ENCODE measurements at regions not wholly inside any gene's neighbourhood (a gene's known extent, or its start where the extent isn't known, plus 50 kb on each side); places are given as distances from the start of the nearest gene placed in this dataset.

- peaks cover 14% of the 10 kb centered on the region for H3K27me3 Mint-ChIP-seq
- POLR2A ChIA-PET = no interaction called here
- no peaks in the 10 kb centered on the region for H3K9me3 Mint-ChIP-seq
- H3K4me3 Mint-ChIP-seq = no peak overlapping the region
- no peak for DNase-seq
- intact Hi-C loops (cut with micrococcal nuclease) = no loop called here
- no peaks in the 10 kb centered on the region for H3K4me1 Mint-ChIP-seq (ENCODE audit: low read depth)
- CTCF ChIA-PET = no interaction called here
- no peaks in the 10 kb centered on the region for H3K36me3 Mint-ChIP-seq
- no peak overlapping the region for H3K27ac Mint-ChIP-seq
These were observed 299.7 kb downstream of the CWC27 start for GRCh38 chr5:65068410-65068809.

- intact Hi-C loops (cut with micrococcal nuclease) = no loop called here
- POLR2A ChIA-PET = no interaction called here
- CTCF ChIA-PET = no interaction called here
These were observed 301.3 kb downstream of the CWC27 start for GRCh38 chr5:65070026-65070425.

DNA sequence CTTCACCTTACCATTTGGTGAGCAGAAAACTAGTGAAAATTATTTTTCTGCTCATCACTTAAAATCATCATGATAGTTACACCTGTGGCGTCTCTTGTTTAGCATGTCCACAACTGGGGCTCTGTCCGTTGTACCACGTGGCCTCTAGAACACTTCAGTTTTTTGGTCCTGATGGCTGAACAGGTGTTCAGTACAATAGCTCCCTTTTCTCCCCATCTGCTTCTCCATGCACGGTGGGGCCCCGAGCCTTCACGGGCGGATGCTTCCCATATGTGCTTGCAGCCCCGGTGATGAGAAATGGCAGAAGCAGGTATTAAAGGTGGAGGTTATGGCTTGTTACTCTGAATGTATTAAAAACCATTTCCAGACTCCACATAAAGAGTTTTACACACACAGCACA is 304.1 kb downstream of the CWC27 start:
- no peak for DNase-seq
- CTCF ChIA-PET = no interaction called here
- POLR2A ChIA-PET = no interaction called here
- Mint-ChIP-seq H3K4me3 (no peak overlapping the region), H3K36me3 (no peaks in the 10 kb centered on the region), H3K4me1 (ENCODE audit: low read depth) (peaks cover 5% of the 10 kb centered on the region), H3K27me3 (peaks cover 4% of the 10 kb centered on the region), H3K27ac (no peak overlapping the region), H3K9me3 (no peaks in the 10 kb centered on the region)
- intact Hi-C loops (cut with micrococcal nuclease) = no loop called here

More at GRCh38 chr5:65070026-65070425, 301.3 kb downstream of the CWC27 start:
- no peak overlapping the region for H3K27ac Mint-ChIP-seq
- peaks cover 14% of the 10 kb centered on the region for H3K27me3 Mint-ChIP-seq
- H3K4me1 Mint-ChIP-seq (ENCODE audit: low read depth) = no peaks in the 10 kb centered on the region
- H3K36me3 Mint-ChIP-seq = no peaks in the 10 kb centered on the region
- DNase-seq = no peak
- no peaks in the 10 kb centered on the region for H3K9me3 Mint-ChIP-seq
- no peak overlapping the region for H3K4me3 Mint-ChIP-seq

DNA sequence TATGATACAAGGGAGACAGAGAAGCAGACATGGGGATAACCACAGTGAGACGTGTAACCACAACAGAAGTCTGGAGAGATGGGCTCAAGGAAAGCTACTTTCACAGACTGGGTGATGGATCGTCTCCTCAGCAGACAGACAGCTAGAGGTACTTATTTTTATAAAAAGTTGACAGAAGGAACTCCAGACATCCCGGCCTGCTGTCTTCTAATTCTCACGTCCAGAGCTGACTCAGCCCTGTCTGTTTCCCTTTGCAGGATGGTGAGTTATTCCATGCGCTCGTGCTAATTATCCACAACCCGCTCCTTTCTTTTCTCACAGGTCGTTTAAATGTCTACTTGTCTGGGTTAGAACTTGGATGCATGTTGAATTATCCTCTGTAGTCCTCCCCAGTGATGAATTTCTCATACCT is 304.5 kb downstream of the CWC27 start:
- Mint-ChIP-seq H3K36me3 (no peaks in the 10 kb centered on the region), H3K27me3 (peaks cover 4% of the 10 kb centered on the region), H3K4me3 (no peak overlapping the region), H3K9me3 (no peaks in the 10 kb centered on the region), H3K27ac (no peak overlapping the region), H3K4me1 (ENCODE audit: low read depth) (peaks cover 5% of the 10 kb centered on the region)
- intact Hi-C loops (cut with micrococcal nuclease) = no loop called here
- no peak for DNase-seq
- CTCF ChIA-PET = interaction anchor here (2.0 kb wide), 1 partner anchor 410 kb away, joined by 5 read pairs; no protein-coding TSS in a partner anchor
- POLR2A ChIA-PET = no interaction called here

DNA sequence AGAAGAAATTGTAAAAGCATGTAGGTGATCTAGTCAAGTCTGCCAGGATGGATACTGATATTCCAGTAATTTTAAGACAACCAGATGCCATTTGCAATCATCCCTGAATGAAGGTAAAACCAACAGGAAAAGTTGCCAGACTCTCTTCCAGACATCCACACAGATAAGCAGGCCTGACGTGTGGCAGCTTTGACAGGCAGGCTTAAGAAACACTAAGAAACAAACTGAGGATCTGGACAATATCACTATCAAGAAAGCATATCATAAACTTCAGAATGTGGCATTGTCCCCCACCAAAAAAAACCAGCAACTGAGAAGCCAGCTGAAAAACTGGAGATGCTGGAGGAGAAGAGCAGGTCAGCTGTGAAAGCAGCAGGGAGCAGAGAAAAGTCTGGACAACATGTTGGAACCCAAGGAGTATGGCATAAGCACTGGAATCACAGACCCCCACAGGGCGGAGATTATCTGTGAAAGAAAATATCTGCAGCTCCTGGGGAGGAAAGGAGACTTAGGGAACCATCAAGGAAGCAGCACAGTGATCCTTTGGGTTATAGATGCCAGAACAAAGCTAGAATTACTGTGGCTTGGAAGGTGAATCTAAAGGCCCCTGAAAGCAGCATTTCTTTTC is 307.0 kb downstream of the CWC27 start:
- no peak overlapping the region for H3K27ac Mint-ChIP-seq
- peaks cover 5% of the 10 kb centered on the region for H3K4me1 Mint-ChIP-seq (ENCODE audit: low read depth)

GRCh38 chr5:65076251-65076869 is 307.6 kb downstream of the CWC27 start:
- Mint-ChIP-seq H3K9me3 (no peaks in the 10 kb centered on the region), H3K36me3 (no peaks in the 10 kb centered on the region), H3K4me1 (ENCODE audit: low read depth) (peaks cover 5% of the 10 kb centered on the region), H3K27ac (no peak overlapping the region), H3K4me3 (no peak overlapping the region), H3K27me3 (peaks cover 7% of the 10 kb centered on the region)
- intact Hi-C loops (cut with micrococcal nuclease) = loop anchor here (1.0 kb wide), 1 partner anchor 407 kb away; no protein-coding TSS in a partner anchor
- POLR2A ChIA-PET = no interaction called here
- peak; percentile 67 for DNase-seq
- CTCF ChIA-PET = interaction anchor here (0.7 to 1.1 kb wide), 2 partner anchors 47 to 406 kb away, joined by 3 to 6 read pairs; no protein-coding TSS in a partner anchor

More for the DNA sequence above, 307.0 kb downstream of the CWC27 start:
- intact Hi-C loops (cut with micrococcal nuclease) = loop anchor here (1.0 kb wide), 1 partner anchor 408 kb away; no protein-coding TSS in a partner anchor
- DNase-seq = no peak
- CTCF ChIA-PET = interaction anchor here (0.7 to 1.1 kb wide), 2 partner anchors 47 to 407 kb away, joined by 3 to 6 read pairs; no protein-coding TSS in a partner anchor
- Mint-ChIP-seq H3K9me3 (no peaks in the 10 kb centered on the region), H3K4me3 (no peak overlapping the region), H3K27me3 (peaks cover 7% of the 10 kb centered on the region), H3K36me3 (no peaks in the 10 kb centered on the region)
- POLR2A ChIA-PET = no interaction called here

DNA sequence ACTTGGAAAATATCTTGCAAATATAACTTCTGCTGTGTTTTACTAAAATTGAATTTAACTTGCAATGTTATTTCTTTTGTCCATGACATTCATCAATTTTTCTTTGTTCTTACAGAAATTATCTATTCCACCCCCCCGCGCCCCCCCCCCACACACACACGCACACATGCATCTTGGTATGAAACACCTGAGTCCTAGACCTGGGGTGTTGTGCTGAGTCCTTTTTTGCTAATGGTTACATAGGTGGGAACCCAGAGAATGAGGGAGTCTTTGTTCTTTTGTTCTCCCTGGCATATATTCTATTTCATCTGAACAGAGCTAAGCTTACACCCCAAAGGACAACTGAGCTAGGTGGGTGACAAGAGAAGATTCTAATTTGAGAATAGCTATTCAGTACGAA is 308.9 kb downstream of the CWC27 start:
- Mint-ChIP-seq H3K9me3 (no peaks in the 10 kb centered on the region), H3K4me3 (no peak overlapping the region), H3K36me3 (no peaks in the 10 kb centered on the region), H3K4me1 (ENCODE audit: low read depth) (peaks cover 5% of the 10 kb centered on the region), H3K27me3 (peaks cover 4% of the 10 kb centered on the region), H3K27ac (no peak overlapping the region)
- POLR2A ChIA-PET = no interaction called here
- intact Hi-C loops (cut with micrococcal nuclease) = no loop called here
- DNase-seq = no peak
- CTCF ChIA-PET = interaction anchor here (1.2 kb wide), 2 partner anchors 26 to 405 kb away, joined by 4 to 5 read pairs; no protein-coding TSS in a partner anchor

GRCh38 chr5:65078331-65078730 is 309.6 kb downstream of the CWC27 start:
- POLR2A ChIA-PET = no interaction called here
- Mint-ChIP-seq H3K27me3 (peaks cover 4% of the 10 kb centered on the region), H3K36me3 (no peaks in the 10 kb centered on the region), H3K27ac (no peak overlapping the region), H3K4me3 (no peak overlapping the region), H3K4me1 (ENCODE audit: low read depth) (peaks cover 5% of the 10 kb centered on the region), H3K9me3 (no peaks in the 10 kb centered on the region)
- intact Hi-C loops (cut with micrococcal nuclease) = no loop called here
- no peak for DNase-seq
- CTCF ChIA-PET = interaction anchor here (1.2 kb wide), 2 partner anchors 25 to 404 kb away, joined by 4 to 5 read pairs; no protein-coding TSS in a partner anchor

- Mint-ChIP-seq H3K9me3 (no peaks in the 10 kb centered on the region), H3K36me3 (no peaks in the 10 kb centered on the region), H3K27ac (no peak overlapping the region), H3K4me1 (ENCODE audit: low read depth) (peaks cover 5% of the 10 kb centered on the region), H3K4me3 (no peak overlapping the region), H3K27me3 (peaks cover 4% of the 10 kb centered on the region)
- ChIA-PET POLR2A (no interaction called here), CTCF (no interaction called here)
- intact Hi-C loops (cut with micrococcal nuclease) = no loop called here
- no peak for DNase-seq
These were observed 312.3 kb downstream of the CWC27 start for GRCh38 chr5:65081071-65081470.

DNA sequence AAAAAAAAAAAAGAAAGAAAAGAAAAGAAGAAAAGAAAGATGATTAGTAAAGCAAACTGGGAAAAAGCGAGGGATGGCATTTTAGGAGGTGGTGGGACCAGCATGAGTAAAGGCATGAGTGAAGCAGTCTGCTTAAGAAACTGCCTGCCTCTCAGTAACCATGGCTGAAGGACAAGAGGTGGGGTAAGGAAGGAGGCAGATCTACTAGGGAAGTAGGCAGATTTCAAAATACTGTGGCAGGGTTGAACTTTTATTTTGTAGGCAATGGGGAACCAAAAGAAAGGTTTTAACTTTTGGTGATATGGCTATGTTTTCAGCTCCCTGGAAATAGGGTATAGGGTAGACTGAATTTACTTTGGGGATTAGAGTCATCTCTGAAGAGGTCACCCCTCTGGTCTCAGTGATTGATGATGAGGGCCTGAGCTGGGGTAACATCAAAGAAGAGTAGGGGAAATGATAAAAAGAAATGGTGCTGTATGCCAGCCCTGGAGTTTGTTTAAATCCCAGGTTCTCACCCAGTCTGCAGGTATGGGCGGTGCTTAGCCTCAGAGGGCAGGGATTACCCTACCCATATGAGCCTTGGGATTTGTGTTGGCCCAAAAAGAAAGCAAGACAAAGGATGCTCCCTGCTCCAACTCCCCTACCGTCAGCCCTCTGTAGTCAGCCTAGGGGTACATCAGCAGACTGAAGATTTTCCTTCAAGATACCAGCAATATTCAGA is 316.2 kb downstream of the CWC27 start:
- Mint-ChIP-seq H3K27ac (no peak overlapping the region), H3K9me3 (no peaks in the 10 kb centered on the region), H3K27me3 (peaks cover 2% of the 10 kb centered on the region), H3K36me3 (no peaks in the 10 kb centered on the region), H3K4me3 (no peak overlapping the region), H3K4me1 (ENCODE audit: low read depth) (no peaks in the 10 kb centered on the region)
- ChIA-PET POLR2A (no interaction called here), CTCF (no interaction called here)
- no peak for DNase-seq
- intact Hi-C loops (cut with micrococcal nuclease) = no loop called here

GRCh38 chr5:65085516-65085850 is 316.8 kb downstream of the CWC27 start:
- CTCF ChIA-PET = no interaction called here
- POLR2A ChIA-PET = no interaction called here
- H3K4me1 Mint-ChIP-seq (ENCODE audit: low read depth) = no peaks in the 10 kb centered on the region
- no peaks in the 10 kb centered on the region for H3K9me3 Mint-ChIP-seq
- no peaks in the 10 kb centered on the region for H3K36me3 Mint-ChIP-seq
- intact Hi-C loops (cut with micrococcal nuclease) = no loop called here
- no peak overlapping the region for H3K4me3 Mint-ChIP-seq
- DNase-seq = no peak
- H3K27me3 Mint-ChIP-seq = peaks cover 3% of the 10 kb centered on the region
- no peak overlapping the region for H3K27ac Mint-ChIP-seq

- ChIA-PET CTCF (no interaction called here), POLR2A (no interaction called here)
- no peaks in the 10 kb centered on the region for H3K9me3 Mint-ChIP-seq
- intact Hi-C loops (cut with micrococcal nuclease) = no loop called here
- no peak for DNase-seq
- no peaks in the 10 kb centered on the region for H3K4me1 Mint-ChIP-seq (ENCODE audit: low read depth)
- peaks cover 7% of the 10 kb centered on the region for H3K27me3 Mint-ChIP-seq
- H3K27ac Mint-ChIP-seq = no peak overlapping the region
- no peaks in the 10 kb centered on the region for H3K36me3 Mint-ChIP-seq
- H3K4me3 Mint-ChIP-seq = no peak overlapping the region
These were observed 317.6 kb downstream of the CWC27 start for GRCh38 chr5:65086234-65086890.
